NCI-H1694 (cell line): ENCODE measurements at regions not wholly inside any gene's neighbourhood (a gene's known extent, or its start where the extent isn't known, plus 50 kb on each side); places are given as distances from the start of the nearest gene placed in this dataset.

Source experiments
- DNase-seq: peaks from one replicate; lab custom pipeline; 2025; lab: John Stamatoyannopoulos, UW

- no peak for DNase-seq
Measured at GRCh38 chr15:47991357-47991756, 129.4 kb upstream of the SLC24A5 start.

GRCh38 chr15:47993051-47993450, 127.7 kb upstream of the SLC24A5 start:
- no peak for DNase-seq

DNA sequence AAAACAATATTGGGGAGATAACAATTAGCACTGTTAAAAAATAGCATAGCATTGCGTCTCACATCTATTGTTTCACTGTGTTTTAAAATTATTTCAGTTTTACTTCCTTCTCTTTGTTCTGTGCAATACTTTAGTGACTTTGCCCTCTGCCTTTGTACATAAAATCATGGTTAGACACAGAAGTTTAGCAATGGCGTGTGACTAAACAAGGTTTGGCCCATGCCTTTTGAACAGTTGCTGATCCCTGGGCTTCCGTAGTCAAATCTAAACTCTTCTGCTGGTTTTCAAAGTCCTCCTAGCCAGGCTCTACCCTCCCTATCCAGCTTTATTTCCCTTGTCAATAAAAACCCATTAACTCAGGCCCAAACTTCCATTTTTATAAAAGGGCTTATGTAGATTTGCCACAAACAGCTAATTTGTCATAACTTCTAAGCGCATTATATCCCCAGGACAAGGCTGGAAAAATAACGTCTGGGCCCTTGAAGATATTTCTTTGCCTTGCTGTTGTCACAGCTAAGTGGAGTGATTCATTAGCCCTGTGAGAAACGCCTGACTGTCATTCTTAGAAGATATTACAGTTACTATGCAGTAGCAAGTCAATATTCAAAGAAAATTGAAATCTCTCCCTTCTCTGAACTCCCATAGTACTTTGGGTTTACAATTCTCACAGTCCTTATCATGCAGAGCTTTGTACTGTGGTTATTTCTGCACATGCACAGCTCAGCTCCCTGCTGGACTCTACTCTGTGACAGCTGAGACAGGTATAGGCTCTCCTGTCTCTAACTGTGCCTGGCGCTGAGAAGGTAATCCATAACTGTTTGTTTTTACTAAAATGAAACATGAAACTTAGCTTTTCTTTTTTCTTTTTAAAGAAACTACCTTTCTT, 123.4 kb upstream of the SLC24A5 start:
- no peak for DNase-seq

DNA sequence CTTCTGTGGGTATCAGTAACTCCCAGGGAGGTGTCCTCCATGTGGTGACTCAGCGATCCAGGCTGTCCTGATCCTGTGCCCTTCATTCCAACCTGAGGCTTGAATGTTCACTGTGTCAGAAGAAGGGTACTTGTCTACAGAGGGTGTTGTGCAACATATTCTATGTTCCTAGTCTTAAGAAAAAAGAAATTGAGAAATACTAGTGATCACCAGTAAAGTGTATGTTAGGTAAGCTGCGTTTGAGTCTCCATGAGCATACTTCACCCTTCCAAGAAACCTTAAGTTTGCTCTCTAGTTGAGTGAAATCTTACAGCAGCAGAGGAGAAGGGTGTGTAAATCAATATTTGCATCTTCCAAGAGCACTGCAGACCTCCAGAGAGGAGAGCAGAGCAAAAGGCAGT, 122.2 kb upstream of the SLC24A5 start:
- no peak for DNase-seq

DNA sequence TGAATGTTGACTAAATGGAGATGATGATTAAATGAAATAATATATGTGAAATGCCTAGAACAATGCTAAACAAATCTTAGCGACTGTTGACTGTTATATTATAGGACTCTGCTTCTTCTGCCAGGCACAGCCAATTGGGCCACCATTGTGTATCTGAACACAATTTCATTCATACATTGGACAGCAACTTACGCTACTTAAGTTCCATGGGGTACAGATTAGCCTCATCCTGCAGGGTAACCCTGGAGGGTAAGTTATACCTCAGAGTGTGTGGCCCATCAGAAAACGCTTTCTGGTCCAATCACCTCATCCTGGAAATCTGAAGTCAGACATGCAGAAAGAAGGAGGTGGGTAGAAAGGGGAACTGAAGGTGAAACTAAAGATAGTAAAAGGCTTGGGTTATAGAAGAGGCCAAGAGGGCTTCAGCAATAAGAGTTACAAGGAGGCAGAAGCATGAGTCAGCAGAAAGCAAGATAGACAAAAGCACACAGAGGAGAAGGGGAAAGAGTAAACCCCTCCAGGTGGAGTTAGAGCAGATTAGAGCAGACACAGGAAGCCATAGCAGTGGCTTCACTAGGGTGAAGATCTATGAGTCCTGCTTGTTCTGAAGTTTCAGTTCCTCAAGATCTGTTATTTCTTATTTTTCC, 119.3 kb upstream of the SLC24A5 start:
- DNase-seq: no peak

- no peak for DNase-seq
Measured at GRCh38 chr15:48002767-48003166, 118.0 kb upstream of the SLC24A5 start.

- DNase-seq: no peak
Measured at GRCh38 chr15:48003441-48003840, 117.3 kb upstream of the SLC24A5 start.

DNA sequence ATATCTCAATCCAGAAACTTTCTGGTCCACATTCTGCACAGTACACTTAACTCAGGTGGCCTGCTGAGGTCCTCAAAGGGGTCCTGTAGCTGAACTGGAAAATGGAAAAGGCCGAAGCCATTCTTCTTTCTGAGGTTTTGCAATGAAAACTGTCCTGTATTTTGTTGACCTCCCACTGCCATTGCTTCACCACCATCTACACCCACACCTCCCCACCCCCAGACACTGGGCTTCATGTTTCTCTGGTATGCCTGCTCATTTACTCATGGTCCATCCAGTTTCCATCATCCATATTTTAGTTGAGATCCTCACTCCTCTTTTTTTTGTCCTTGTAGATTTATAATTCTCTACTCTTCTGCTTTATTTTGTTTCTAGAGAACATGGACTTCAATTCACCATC, 115.7 kb upstream of the SLC24A5 start:
- no peak for DNase-seq

DNA sequence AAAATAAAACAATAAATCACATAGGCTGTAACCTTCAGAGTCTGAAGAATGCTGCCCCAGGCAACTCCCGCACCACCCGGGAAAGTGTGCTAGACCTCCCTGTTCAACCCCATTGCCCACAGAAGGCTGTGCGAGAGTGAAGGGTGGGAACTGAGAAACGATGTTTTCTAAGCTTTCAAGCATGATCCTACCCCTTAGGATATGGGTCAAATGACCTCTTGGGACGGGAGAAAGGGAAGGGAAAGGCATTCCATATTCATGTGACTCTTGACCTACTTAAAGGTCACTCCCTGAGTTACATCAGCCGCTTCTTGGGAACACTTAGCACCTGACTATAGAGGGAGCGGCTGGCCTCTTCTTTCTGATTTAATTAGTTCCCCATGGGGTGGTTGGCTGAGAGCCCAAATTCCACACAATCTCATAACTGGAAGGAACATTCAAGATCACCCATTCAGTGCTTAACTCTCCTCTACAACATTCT, 114.7 kb upstream of the SLC24A5 start:
- DNase-seq: no peak

- DNase-seq: no peak
Measured at GRCh38 chr15:48010316-48010715, 110.5 kb upstream of the SLC24A5 start.

DNA sequence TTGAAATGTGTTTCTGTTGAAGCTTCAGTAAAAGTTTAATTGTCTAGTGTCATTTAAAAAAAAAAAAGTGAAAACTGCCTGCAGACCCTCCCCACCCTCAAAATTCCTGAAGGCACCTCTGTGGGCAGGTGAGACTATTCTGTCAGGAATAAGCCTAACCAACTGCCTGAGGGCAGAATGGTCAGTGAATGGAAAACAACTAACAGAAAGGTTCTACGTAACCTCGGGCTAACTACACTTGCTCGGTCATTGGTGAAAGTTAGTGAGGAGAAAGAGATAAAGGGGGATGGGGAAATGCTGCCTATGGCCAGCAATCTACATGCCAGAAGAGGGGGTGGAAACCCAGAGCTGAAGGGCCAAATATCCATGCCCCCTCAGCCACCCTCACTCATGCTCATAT, 108.6 kb upstream of the SLC24A5 start:
- no peak for DNase-seq

- no peak for DNase-seq
Measured at GRCh38 chr15:48016865-48017264, 103.9 kb upstream of the SLC24A5 start.

GRCh38 chr15:48017747-48018146, 103.0 kb upstream of the SLC24A5 start:
- DNase-seq: no peak

GRCh38 chr15:48020166-48020565, 100.6 kb upstream of the SLC24A5 start:
- DNase-seq: no peak

GRCh38 chr15:48021336-48022086, 99.3 kb upstream of the SLC24A5 start:
- no peak for DNase-seq

- no peak for DNase-seq
Measured at GRCh38 chr15:48025118-48025517, 95.7 kb upstream of the SLC24A5 start.

GRCh38 chr15:48028712-48029111, 92.1 kb upstream of the SLC24A5 start:
- DNase-seq: no peak

DNA sequence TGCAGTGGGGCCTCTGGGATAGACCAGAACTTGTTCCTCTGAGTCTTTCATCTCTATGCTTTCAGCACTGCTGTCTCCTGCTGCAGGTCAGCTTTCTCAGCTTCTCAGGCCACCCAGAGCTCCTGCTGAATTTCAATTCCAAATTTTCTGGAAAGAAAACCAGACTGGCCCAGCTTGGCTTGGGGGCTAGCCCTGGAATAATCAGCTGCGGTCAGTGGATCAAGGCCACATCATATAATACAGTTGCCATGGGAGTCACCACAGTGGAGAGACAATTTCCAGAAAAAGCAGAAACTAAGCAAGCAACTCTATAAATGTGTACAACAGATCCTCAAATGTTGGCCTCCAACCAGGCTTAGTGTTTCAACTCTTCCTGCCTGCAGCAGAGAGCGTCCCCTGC, 91.1 kb upstream of the SLC24A5 start:
- DNase-seq: no peak

DNA sequence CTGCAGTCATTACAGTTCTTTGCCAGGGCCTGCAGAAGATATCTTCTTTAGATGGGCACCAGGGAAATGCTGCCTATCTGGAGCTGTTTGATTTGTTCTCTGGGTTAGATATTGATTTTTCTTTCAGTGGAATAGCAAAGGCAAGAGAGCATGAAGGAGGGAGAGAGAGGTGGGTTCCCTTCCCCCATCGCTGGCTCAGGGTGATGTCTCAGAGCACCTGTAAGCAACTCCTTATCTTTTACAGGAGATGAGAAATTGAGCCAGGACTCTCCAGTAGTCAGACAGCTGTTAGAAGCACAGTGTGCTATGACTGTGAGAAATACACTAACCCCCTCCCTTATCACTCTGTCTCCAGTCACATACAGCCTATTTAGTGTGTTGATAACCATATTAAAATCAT, 89.3 kb upstream of the SLC24A5 start:
- DNase-seq: no peak

- no peak for DNase-seq
Measured at GRCh38 chr15:48031973-48032372, 88.8 kb upstream of the SLC24A5 start.

DNA sequence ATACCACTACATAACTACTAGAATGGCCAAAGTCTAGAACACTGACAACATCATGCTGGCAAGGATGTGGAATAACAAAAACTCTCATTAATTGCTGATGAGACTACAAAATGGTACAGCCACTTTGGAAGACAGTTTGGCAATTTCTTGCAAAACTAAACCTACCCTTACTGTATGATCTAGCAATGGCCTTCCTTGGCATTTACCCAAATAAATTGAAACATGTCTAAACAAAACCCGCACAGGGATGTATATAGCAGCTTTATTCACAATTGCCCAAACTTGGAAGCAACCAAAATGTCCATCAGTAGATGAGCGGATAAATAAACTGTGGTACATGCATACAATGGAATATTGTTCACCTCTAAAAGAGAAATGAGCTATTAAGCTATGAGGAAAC, 87.9 kb upstream of the SLC24A5 start:
- DNase-seq: no peak

- DNase-seq: no peak
Measured at GRCh38 chr15:48038221-48038620, 82.6 kb upstream of the SLC24A5 start.
